B cell (primary cell): ENCODE measurements at regions not wholly inside any gene's neighbourhood (a gene's known extent, or its start where the extent isn't known, plus 50 kb on each side); places are given as distances from the start of the nearest gene placed in this dataset.

Source experiments
- EZH2 ChIP-seq: IDR thresholded peaks from 2 replicates; pipeline ENCODE4 v1.6.1; 2012; ENCODE audit warnings: borderline replicate concordance, low read depth, mild to moderate bottlenecking, moderate library complexity, low read length; ENCODE audit not compliant: insufficient read depth, poor library complexity, severe bottlenecking
- TF ChIP-seq, protein P1 (sequence below): fragments of 200-600 bp; IDR thresholded peaks from one replicate; pipeline ENCODE4 v1.8.0; 2022; ENCODE audit warnings: antibody characterized with exemption, mild to moderate bottlenecking

DNA sequence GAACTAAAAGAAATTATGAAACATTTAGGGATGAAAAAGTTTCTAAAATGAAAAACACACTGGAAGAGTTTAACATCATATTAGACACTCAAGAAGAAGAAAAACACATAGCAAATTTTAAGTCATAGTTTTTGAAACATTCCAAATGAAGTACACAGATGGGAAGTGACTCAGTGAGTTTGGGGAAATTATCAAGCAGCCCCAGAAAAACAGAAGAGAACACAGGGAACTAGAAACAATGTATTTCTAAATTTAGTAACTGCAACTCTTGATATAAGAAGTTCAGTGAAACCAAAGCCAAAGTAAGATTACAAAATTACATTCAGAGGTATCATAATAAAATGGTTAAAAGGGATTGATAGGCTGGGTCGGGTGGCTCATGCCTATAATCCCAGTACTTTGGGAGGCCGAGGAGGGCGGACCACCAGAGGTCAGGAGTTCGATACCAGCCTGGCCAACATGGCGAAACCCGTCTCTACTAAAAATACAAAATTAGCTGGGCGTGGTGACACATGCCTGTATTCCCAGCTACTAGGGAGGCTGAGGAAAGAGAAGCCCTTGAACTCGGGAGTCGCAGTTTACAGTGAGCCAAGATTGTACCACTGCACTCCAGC, 461.2 kb downstream of the KCTD8 start:
- no peak for TF ChIP-seq EZH2
- TF ChIP-seq, protein P1, sequence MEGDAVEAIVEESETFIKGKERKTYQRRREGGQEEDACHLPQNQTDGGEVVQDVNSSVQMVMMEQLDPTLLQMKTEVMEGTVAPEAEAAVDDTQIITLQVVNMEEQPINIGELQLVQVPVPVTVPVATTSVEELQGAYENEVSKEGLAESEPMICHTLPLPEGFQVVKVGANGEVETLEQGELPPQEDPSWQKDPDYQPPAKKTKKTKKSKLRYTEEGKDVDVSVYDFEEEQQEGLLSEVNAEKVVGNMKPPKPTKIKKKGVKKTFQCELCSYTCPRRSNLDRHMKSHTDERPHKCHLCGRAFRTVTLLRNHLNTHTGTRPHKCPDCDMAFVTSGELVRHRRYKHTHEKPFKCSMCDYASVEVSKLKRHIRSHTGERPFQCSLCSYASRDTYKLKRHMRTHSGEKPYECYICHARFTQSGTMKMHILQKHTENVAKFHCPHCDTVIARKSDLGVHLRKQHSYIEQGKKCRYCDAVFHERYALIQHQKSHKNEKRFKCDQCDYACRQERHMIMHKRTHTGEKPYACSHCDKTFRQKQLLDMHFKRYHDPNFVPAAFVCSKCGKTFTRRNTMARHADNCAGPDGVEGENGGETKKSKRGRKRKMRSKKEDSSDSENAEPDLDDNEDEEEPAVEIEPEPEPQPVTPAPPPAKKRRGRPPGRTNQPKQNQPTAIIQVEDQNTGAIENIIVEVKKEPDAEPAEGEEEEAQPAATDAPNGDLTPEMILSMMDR = no peak
